Breast epithelium (tissue), 4 donors: ENCODE measurements at regions not wholly inside any gene's neighbourhood (a gene's known extent, or its start where the extent isn't known, plus 50 kb on each side); places are given as distances from the start of the nearest gene placed in this dataset.

ENCODE experiments used
- DNase-seq, 2 donors: peaks; one replicate each; pipeline ENCODE4 v3.0.0-alpha.2; 2019; ENCODE audit warnings: low spot score in 2 of 2
- H3K27ac ChIP-seq, 2 donors: fragments of 200-600 bp; sonication (generic) in 1 of 2; one replicate each; pipeline ENCODE4 v1.5.1; 2016 to 2019; ENCODE audit warnings: mild to moderate bottlenecking in 1 of 2
- H3K27me3 ChIP-seq, 2 donors: fragments of 200-600 bp; sonication (generic) in 1 of 2; one replicate each; pipeline versions ENCODE4 v1.5.1 to v1.6.0; 2017 to 2019; ENCODE audit warnings: control low read depth in 1 of 2, mild to moderate bottlenecking in 1 of 2
- H3K36me3 ChIP-seq: fragments of 200-600 bp; one replicate; pipeline ENCODE4 v1.5.1; 2019
- H3K4me1 ChIP-seq, 2 donors: fragments of 200-600 bp; sonication (generic); one replicate each; pipeline ENCODE4 v1.5.1; 2016 to 2019; ENCODE audit warnings: control low read depth in 1 of 2
- H3K4me3 ChIP-seq, 3 donors: fragments of 200-600 bp; sonication (generic); 1 replicate in 2 of 3; 2 replicates in 1 of 3; pipeline ENCODE4 v1.5.1; 2016 to 2019; ENCODE audit warnings: mild to moderate bottlenecking in 3 of 3, moderate library complexity in 2 of 3
- H3K9me3 ChIP-seq, 2 donors: fragments of 200-600 bp; sonication (generic) in 1 of 2; one replicate each; pipeline ENCODE4 v1.5.1; 2016 to 2019; ENCODE audit warnings: control low read depth in 1 of 2
- POLR2A ChIP-seq: fragments of 450-650 bp; IDR thresholded peaks from one replicate; pipeline ENCODE4 v1.6.1; 2016; ENCODE audit warnings: antibody characterized with exemption, mild to moderate bottlenecking, moderate library complexity
- POLR2AphosphoS5 ChIP-seq, 3 donors: sonication (generic); formaldehyde crosslinking; IDR thresholded peaks; one replicate each; pipeline ENCODE4 v1.6.1; 2017; ENCODE audit warnings: antibody characterized with exemption in 3 of 3
- intact Hi-C: fragments of 100-400 bp; cut with DNase I; formaldehyde crosslinking; loops from one replicate; pipeline ENCODE4 v1.15.1; 2023; ENCODE audit warnings: low total_unique reads
- TF ChIP-seq, protein P1 (sequence below), 3 donors: fragments of 450-650 bp; IDR thresholded peaks; one replicate each; pipeline ENCODE4 v1.5.1; 2016 to 2017; ENCODE audit warnings: antibody characterized with exemption in 3 of 3, mild to moderate bottlenecking in 3 of 3, moderate library complexity in 3 of 3

DNA sequence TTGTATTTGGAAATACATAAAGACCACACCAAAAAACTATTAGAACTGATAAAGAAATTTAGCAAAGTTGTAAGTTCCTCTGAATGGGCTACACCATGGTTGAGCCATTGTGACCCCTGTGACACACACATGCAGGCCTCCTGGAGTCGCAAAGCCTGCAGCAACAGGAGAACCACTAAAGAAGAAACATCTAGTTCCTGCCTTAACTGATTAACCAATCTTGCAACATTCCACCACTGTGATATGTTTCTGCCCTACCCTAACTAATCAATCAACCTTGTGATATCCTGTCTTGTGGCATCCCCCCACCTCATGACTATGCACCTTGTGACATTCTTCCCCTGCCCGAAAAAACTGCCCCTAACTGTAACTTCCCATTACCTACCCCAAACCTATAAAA is 401.8 kb downstream of the PRDM5 start:
- intact Hi-C loops, result no loop called here
- Histone ChIP-seq H3K9me3 (no peaks in the 10 kb centered on the region), H3K27ac (no peak overlapping the region), H3K36me3 (no peaks in the 10 kb centered on the region), H3K4me3 (no peak overlapping the region), H3K4me1 (no peaks in the 10 kb centered on the region), H3K27me3 (no peaks in the 10 kb centered on the region)
- DNase-seq, result no peak
- TF ChIP-seq, protein P1, sequence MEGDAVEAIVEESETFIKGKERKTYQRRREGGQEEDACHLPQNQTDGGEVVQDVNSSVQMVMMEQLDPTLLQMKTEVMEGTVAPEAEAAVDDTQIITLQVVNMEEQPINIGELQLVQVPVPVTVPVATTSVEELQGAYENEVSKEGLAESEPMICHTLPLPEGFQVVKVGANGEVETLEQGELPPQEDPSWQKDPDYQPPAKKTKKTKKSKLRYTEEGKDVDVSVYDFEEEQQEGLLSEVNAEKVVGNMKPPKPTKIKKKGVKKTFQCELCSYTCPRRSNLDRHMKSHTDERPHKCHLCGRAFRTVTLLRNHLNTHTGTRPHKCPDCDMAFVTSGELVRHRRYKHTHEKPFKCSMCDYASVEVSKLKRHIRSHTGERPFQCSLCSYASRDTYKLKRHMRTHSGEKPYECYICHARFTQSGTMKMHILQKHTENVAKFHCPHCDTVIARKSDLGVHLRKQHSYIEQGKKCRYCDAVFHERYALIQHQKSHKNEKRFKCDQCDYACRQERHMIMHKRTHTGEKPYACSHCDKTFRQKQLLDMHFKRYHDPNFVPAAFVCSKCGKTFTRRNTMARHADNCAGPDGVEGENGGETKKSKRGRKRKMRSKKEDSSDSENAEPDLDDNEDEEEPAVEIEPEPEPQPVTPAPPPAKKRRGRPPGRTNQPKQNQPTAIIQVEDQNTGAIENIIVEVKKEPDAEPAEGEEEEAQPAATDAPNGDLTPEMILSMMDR (IDR thresholded peaks at IDR 0.05), result no peak

DNA sequence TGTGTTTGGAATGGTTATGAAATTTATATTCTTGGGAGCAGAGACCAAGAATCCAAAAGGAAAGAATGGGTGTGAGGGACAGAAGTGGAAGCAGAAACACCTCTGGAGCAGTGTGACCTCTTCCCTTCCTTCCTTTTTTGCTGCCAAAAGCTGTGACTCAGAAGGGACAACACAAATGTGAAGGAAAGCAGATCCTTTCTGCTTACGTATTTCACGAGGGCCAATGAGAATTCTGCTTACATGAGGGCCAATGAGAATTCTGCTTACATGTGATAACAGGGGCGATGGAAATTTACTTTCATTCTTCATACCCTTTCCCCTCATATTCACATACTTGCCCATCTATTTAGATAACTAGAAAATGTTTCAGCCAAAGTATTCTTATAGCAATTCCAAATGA is 404.6 kb downstream of the PRDM5 start:
- intact Hi-C loops, result no loop called here
- Histone ChIP-seq H3K27ac (no peak overlapping the region), H3K36me3 (no peaks in the 10 kb centered on the region), H3K27me3 (no peaks in the 10 kb centered on the region), H3K4me3 (no peak overlapping the region), H3K9me3 (peaks cover 3 to 8% of the 10 kb centered on the region in 2 donors), H3K4me1 (no peaks in the 10 kb centered on the region)
- DNase-seq, result no peak
- TF ChIP-seq, protein P1 (IDR thresholded peaks at IDR 0.05), result no peak
- TF ChIP-seq POLR2A, result no peak
- no peak for TF ChIP-seq POLR2AphosphoS5 (IDR thresholded peaks at IDR 0.05)

DNA sequence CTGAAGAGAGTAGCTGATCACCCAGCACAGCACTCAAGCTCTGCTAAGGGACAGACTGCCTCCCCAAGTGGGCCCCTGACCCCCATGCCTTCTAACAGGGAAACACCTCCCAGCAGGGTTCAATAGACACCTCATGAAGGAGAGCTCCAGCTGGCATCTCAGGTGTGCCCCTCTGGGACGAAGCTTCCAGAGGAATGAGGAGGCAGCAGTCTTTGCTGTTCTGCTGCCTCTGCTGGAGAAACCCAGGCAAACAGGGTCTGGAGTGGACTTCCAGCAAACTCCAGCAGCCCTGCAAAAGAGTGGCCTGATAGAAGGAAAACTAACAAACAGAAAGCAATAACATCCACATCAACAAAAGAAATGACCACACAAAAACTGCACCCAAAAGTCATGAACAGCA is 412.8 kb downstream of the PRDM5 start:
- DNase-seq, result no peak
- Histone ChIP-seq H3K4me3 (no peak overlapping the region), H3K9me3 (peaks cover 13 to 26% of the 10 kb centered on the region in 2 donors), H3K36me3 (no peaks in the 10 kb centered on the region), H3K27me3 (no peaks in the 10 kb centered on the region), H3K27ac (no peak overlapping the region), H3K4me1 (no peaks in the 10 kb centered on the region)
- TF ChIP-seq POLR2AphosphoS5 (IDR thresholded peaks at IDR 0.05) (no peak), POLR2A (no peak)
- TF ChIP-seq, protein P1 (IDR thresholded peaks at IDR 0.05), result no peak
- intact Hi-C loops, result no loop called here

DNA sequence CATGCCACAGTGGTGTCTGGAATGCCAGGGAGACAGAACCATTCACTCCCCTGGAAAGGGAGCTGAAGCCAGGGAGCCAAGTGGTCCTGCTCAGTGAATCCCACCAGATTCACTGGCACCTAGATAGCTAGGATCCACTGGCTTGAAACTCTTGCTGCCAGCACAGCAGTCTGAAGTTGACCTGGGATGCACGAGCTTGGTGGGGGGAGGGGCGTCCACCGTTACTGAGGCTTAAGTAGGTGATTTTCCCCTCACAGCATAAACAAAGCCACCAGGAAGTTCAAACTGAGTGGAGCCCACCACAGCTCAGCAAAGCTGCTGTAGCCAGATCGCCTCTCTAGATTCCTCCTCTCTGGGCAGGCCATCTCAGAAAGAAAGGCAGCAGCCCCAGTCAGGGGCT is 413.3 kb downstream of the PRDM5 start:
- Histone ChIP-seq H3K9me3 (peaks cover 13 to 21% of the 10 kb centered on the region in 2 donors), H3K27ac (no peak overlapping the region), H3K27me3 (no peaks in the 10 kb centered on the region), H3K4me1 (no peaks in the 10 kb centered on the region), H3K4me3 (no peak overlapping the region), H3K36me3 (no peaks in the 10 kb centered on the region)
- TF ChIP-seq POLR2A, result no peak
- TF ChIP-seq, protein P1 (IDR thresholded peaks at IDR 0.05), result no peak
- no peak for TF ChIP-seq POLR2AphosphoS5 (IDR thresholded peaks at IDR 0.05)
- intact Hi-C loops, result no loop called here
- DNase-seq, result no peak

DNA sequence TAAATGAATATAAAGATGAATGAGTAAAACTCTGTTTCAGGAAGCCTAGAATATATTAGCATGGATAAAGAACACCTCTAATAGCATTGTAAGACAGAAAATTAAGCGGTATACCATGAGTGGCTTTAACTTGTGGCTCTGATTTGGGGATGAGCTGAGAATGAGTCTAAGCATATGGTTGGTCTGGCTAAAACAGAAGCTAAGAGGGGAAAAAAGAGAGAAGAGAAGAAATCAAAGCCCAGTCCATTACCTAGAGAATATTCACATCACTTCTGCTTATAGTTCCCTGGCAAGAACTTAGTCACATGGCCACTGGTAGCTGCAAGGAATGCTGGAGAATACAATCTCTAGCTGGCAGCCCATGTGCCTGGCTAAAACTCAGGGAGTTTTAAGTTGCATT is 414.5 kb downstream of the PRDM5 start:
- H3K27me3 ChIP-seq, result no peaks in the 10 kb centered on the region
- no peak for TF ChIP-seq POLR2AphosphoS5 (IDR thresholded peaks at IDR 0.05)
- no peak for TF ChIP-seq POLR2A
- TF ChIP-seq, protein P1 (IDR thresholded peaks at IDR 0.05), result no peak
- intact Hi-C loops, result no loop called here
- no peaks in the 10 kb centered on the region for H3K4me1 ChIP-seq
- H3K9me3 ChIP-seq, result peaks cover 10 to 30% of the 10 kb centered on the region in 2 donors
- no peak for DNase-seq
- no peak overlapping the region for H3K27ac ChIP-seq
- no peaks in the 10 kb centered on the region for H3K36me3 ChIP-seq
- no peak overlapping the region for H3K4me3 ChIP-seq
